CD4-positive, alpha-beta T cell (primary cell): ENCODE measurements at regions not wholly inside any gene's neighbourhood (a gene's known extent, or its start where the extent isn't known, plus 50 kb on each side); places are given as distances from the start of the nearest gene placed in this dataset.

ENCODE experiments used
- ATAC-seq: fragments of 200-7000 bp; cut with Tn5 transposase; one replicate; pipeline ENCODE4 v1.10.0; 2022; ENCODE audit warnings: mild to moderate bottlenecking; ENCODE audit not compliant: poor library complexity
- CTCF ChIA-PET: fragments of 350-600 bp; sonication (Branson Sonifier 250); formaldehyde crosslinking; loops from one replicate; lab custom pipeline; 2021; ENCODE audit warnings: antibody characterized with exemption, inconsistent platforms; lab: Charles Lee
- POLR2A ChIA-PET: fragments of 350-600 bp; sonication (Branson Sonifier 250); formaldehyde crosslinking; loops from one replicate; lab custom pipeline; 2021; ENCODE audit warnings: antibody characterized with exemption, inconsistent platforms; lab: Charles Lee
- DNase-seq, 14 experiments: peaks; one replicate each; pipeline ENCODE4 v3.0.0-alpha.2; 2013 to 2020; ENCODE audit warnings: mixed read lengths in 2 of 14
- H3K27ac ChIP-seq, 2 donors: one replicate each; pipeline versions ENCODE4 v1.5.1 to v1.7.0; 2013; ENCODE audit warnings: low read length in 2 of 2, low read depth in 1 of 2, mild to moderate bottlenecking in 1 of 2
- H3K27me3 ChIP-seq, 2 experiments: 1 replicate in 1 of 2; 2 replicates in 1 of 2; pipeline versions ENCODE4 v1.6.1 to v1.7.0; 2013; ENCODE audit warnings: low read length in 2 of 2, control low read depth in 1 of 2, mild to moderate bottlenecking in 1 of 2, moderate library complexity in 1 of 2; ENCODE audit not compliant: insufficient read depth in 2 of 2, control insufficient read depth in 1 of 2
- H3K36me3 ChIP-seq: one replicate; pipeline ENCODE4 v1.6.1; 2013; ENCODE audit warnings: low read length, control low read depth; ENCODE audit not compliant: insufficient read depth
- H3K4me1 ChIP-seq: one replicate; pipeline ENCODE4 v1.6.1; 2013; ENCODE audit warnings: low read length, control low read depth; ENCODE audit not compliant: insufficient read depth
- H3K4me3 ChIP-seq: one replicate; pipeline ENCODE4 v1.5.1; 2013; ENCODE audit warnings: mild to moderate bottlenecking, low read length, moderate library complexity
- H3K9me3 ChIP-seq, 2 experiments: 1 replicate in 1 of 2; 2 replicates in 1 of 2; pipeline versions ENCODE4 v1.6.1 to v1.7.0; 2013; ENCODE audit warnings: low read length in 2 of 2, mild to moderate bottlenecking in 2 of 2, control low read depth in 1 of 2, moderate library complexity in 1 of 2; ENCODE audit not compliant: control insufficient read depth in 1 of 2, insufficient read depth in 1 of 2
- H3K27ac Mint-ChIP-seq: one replicate; pipeline ENCODE4 v1.8.0; 2020; ENCODE audit warnings: mixed read lengths
- H3K27me3 Mint-ChIP-seq: one replicate; pipeline ENCODE4 v1.8.0; 2021; ENCODE audit warnings: mixed read lengths
- H3K36me3 Mint-ChIP-seq: one replicate; pipeline ENCODE4 v1.8.0; 2021; ENCODE audit warnings: low read depth, mixed read lengths
- H3K4me1 Mint-ChIP-seq: one replicate; pipeline ENCODE4 v1.8.0; 2021; ENCODE audit warnings: low read depth, mixed read lengths
- H3K4me3 Mint-ChIP-seq: one replicate; pipeline ENCODE4 v1.8.0; 2020; ENCODE audit warnings: mild to moderate bottlenecking, mixed read lengths
- H3K9me3 Mint-ChIP-seq: one replicate; pipeline ENCODE4 v1.8.0; 2020; ENCODE audit warnings: mixed read lengths
- intact Hi-C, 2 experiments: fragments of 100-400 bp; cut with DNase I in 1 of 2; cut with micrococcal nuclease in 1 of 2; formaldehyde crosslinking; loops; one replicate each; pipeline versions ENCODE4 v1.15.1 to v1.9.0; 2023 to 2025; cut with DNase I, micrococcal nuclease
- TF ChIP-seq, protein P1 (sequence below): fragments of 200-600 bp; IDR thresholded peaks from one replicate; pipeline ENCODE4 v1.8.0; 2022; ENCODE audit warnings: antibody characterized with exemption, mild to moderate bottlenecking

DNA sequence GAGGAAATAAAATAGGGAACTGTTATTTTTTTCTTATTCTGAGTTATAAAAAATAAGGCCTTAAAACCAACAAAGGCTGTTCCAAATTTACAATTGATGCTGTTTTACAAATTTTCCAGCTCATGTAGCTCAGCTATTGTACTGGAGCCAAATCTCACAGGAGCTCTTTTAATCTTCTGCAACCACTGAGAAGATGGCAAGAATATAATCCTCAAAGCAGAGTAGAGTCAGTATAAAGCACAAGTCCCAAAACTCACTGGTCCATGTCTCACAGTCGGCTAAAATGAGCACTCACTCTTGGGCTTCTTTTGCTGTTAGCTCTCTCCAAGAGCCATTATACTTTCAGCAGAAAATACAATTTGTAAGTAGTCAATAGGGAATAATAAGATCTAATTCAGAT is 1074.4 kb upstream of the PRR20A start:
- Mint-ChIP-seq H3K9me3 (peaks cover 4% of the 10 kb centered on the region), H3K27me3 (no peaks in the 10 kb centered on the region), H3K27ac (no peak overlapping the region), H3K4me1 (no peaks in the 10 kb centered on the region), H3K36me3 (no peaks in the 10 kb centered on the region), H3K4me3 (no peak overlapping the region)
- intact Hi-C loops = no loop called here
- DNase-seq (no peak), ATAC-seq (no peak)
- Histone ChIP-seq H3K9me3 (no peaks in the 10 kb centered on the region), H3K4me3 (no peak overlapping the region), H3K27ac (no peak overlapping the region), H3K36me3 (no peaks in the 10 kb centered on the region), H3K27me3 (no peaks in the 10 kb centered on the region), H3K4me1 (no peaks in the 10 kb centered on the region)
- ChIA-PET POLR2A (no interaction called here), CTCF (no interaction called here)
- TF ChIP-seq, protein P1, sequence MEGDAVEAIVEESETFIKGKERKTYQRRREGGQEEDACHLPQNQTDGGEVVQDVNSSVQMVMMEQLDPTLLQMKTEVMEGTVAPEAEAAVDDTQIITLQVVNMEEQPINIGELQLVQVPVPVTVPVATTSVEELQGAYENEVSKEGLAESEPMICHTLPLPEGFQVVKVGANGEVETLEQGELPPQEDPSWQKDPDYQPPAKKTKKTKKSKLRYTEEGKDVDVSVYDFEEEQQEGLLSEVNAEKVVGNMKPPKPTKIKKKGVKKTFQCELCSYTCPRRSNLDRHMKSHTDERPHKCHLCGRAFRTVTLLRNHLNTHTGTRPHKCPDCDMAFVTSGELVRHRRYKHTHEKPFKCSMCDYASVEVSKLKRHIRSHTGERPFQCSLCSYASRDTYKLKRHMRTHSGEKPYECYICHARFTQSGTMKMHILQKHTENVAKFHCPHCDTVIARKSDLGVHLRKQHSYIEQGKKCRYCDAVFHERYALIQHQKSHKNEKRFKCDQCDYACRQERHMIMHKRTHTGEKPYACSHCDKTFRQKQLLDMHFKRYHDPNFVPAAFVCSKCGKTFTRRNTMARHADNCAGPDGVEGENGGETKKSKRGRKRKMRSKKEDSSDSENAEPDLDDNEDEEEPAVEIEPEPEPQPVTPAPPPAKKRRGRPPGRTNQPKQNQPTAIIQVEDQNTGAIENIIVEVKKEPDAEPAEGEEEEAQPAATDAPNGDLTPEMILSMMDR = no peak

DNA sequence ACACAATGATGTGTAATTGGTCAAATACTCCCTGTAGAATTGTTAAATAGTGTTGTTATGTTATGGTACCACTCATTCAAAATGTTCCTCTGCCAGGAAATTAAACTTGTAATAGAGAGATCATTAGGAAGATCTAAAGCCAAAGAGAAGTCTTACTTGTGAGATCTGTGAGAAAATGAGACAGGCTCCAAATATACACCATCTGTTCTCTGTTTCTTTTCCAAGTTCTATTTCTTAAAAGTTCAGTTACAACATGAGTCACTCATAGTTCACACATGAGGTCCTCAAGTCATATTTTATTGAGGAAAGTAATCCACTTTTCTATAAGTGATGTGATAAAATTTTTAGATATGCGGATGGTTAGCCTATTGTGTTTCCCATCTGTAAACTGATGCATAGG is 1038.1 kb upstream of the PRR20A start:
- H3K36me3 Mint-ChIP-seq = no peaks in the 10 kb centered on the region
- Histone ChIP-seq H3K4me1 (no peaks in the 10 kb centered on the region), H3K27ac (no peak overlapping the region), H3K36me3 (no peaks in the 10 kb centered on the region), H3K9me3 (peaks cover 9 to 15% of the 10 kb centered on the region in 2 experiments), H3K27me3 (no peaks in the 10 kb centered on the region), H3K4me3 (no peak overlapping the region)
- TF ChIP-seq, protein P1 = no peak
- ChIA-PET POLR2A (no interaction called here), CTCF (no interaction called here)
- no peak overlapping the region for H3K27ac Mint-ChIP-seq
- intact Hi-C loops = no loop called here
- DNase-seq (no peak), ATAC-seq (no peak)
- no peak overlapping the region for H3K4me3 Mint-ChIP-seq
- peaks cover 16% of the 10 kb centered on the region for H3K9me3 Mint-ChIP-seq
- H3K27me3 Mint-ChIP-seq = no peaks in the 10 kb centered on the region
- no peaks in the 10 kb centered on the region for H3K4me1 Mint-ChIP-seq

DNA sequence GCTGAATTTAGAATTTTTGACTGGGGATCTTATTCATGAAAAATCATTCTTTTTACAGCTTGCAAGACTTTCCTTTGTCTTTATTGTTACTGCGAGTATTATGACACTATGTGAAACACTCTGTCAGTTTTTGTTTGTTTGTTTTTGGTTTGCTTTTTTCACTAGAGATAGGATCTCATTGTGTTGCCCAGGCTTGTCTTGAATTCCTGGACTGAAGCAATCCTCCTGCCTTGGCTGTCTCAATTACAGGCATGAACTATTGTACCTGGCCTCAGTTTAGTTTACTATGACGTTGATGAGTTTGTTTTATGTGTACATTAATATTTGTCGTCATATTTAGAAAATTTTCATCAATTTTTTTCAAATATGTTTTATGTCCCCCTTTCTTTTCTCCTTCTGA is 1030.0 kb upstream of the PRR20A start:
- Histone ChIP-seq H3K27me3 (no peaks in the 10 kb centered on the region), H3K4me1 (no peaks in the 10 kb centered on the region), H3K9me3 (no peaks in the 10 kb centered on the region), H3K4me3 (no peak overlapping the region), H3K27ac (no peak overlapping the region), H3K36me3 (no peaks in the 10 kb centered on the region)
- Mint-ChIP-seq H3K9me3 (peaks cover 17% of the 10 kb centered on the region), H3K36me3 (no peaks in the 10 kb centered on the region), H3K27ac (no peak overlapping the region), H3K27me3 (no peaks in the 10 kb centered on the region), H3K4me3 (no peak overlapping the region), H3K4me1 (no peaks in the 10 kb centered on the region)
- DNase-seq (no peak), ATAC-seq (no peak)
- POLR2A ChIA-PET = no interaction called here
- CTCF ChIA-PET = no interaction called here
- TF ChIP-seq, protein P1 = no peak
- intact Hi-C loops = no loop called here
